Glomerular visceral epithelial cell (primary cell): ENCODE measurements at regions not wholly inside any gene's neighbourhood (a gene's known extent, or its start where the extent isn't known, plus 50 kb on each side); places are given as distances from the start of the nearest gene placed in this dataset.

ENCODE experiments used
- DNase-seq: peaks from one replicate; pipeline ENCODE4 v3.0.0-alpha.2; 2016; ENCODE audit errors: extremely low spot score

DNA sequence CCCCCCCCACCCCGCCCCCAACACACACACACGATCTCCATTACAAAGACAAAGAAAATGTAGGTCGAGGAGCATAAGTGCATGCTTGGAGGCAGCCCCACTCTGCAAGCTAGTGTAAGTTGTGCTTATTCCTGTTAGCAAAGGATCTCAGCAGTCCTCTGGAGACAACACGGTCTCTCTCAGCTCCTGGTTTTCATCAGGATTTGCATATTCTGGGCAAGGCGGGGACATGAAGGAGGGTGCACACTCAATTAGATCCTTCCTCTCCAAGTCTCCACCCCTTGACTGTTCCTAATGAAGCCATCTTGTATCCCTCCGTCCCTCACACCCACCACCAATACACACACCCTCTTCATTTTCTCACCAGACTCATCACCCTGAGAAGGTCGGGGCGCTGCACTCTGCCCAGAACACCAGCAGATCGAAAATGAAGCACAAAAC lies 63.8 kb downstream of the MRPL46 start:
- DNase-seq, result no peak

DNA sequence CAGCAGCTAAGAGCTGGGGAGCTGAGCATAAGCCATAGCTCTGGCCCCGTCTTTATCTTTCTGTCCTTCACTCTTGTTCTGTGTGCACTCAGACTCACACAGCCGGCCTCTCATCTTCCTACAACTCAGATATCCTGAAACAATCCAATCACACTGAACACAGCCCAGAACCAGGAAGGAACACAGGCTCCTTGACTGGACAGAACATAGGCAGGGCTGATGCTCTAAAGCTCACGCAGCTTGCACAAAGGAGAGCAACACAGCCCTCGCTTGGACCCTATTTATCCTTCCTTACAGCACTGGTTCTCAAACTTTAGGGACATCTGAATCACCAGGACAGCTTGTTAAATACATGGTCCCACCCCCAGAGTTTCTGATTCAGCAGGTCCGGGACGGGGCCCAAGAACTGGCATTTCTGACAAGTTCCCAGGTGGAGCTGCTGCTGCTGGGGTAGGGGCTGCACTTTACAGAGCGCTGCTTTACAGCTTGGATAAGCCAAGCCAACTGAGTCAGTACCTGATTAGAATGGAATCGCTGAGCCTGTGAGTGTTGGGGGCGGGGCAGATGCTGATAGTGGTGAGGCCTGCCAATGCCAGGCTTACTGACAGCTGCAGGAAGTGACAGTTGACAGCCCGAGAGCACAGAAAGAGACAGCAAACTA lies 65.1 kb downstream of the MRPL46 start:
- DNase-seq, result no peak

DNA sequence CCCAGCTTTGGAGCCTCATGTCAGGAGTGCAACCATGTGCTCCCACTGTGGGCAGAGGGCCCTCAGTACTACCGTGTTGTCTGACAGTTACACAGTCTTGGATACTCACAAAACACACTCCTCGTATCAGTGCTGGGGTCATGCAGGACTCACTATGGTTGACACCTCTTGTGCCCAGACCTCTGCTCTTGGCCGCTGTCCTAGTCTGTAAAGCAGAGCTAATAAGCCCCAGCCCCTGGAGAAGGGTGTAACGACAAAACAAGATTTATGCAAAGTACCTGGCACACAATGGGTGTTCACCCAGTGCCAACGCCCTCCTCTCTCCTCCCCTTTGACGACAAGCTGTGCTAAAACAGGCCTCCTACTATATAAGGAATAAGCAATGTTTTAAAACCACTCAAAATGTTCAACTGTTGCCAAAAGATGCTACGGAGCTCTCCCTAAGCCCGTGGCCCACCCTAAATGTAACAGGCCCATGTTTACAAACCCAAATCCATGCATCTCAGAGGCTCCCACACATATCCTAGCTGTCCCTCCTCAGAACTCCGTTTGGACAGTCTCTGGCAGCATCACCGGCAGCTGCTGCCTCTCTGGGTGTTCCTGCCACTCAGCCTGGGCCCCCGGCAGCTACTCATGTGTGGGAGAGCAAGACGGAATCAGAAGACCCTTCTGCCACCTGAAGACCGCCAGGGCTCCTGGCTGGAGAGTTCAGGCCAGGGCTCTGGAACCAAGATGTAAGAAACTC lies 65.8 kb downstream of the MRPL46 start:
- DNase-seq, result no peak

DNA sequence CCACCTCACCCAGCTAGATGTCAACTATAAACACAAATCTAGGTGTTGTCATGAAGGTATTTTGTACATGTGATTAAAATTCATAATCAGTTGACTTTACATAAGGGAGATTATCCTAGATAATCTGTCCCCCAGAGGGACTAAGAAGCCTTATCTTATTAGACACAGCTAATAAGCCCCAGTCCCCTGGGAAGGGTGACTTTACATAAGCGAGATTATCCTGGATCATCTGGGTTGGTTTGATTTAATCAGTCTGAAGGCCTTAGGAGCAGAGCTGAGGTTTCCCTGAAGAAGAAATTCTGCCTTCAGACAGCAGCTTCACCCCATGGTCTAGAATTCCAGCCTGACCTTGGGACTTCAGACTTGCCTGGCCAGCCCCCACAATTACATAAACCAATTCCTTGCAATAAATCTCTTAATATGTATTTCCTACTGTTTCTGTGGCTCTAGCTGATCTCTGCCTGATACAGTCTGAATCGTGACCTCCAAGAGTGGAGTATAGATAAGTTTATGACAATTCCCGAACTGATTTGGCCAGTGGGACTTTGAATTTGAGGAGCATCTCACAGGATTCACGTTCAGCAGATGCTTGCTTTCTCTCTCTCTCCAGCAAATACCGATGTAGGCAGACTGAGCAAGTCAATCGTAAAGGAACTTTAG lies 66.5 kb downstream of the MRPL46 start:
- DNase-seq, result no peak

DNA sequence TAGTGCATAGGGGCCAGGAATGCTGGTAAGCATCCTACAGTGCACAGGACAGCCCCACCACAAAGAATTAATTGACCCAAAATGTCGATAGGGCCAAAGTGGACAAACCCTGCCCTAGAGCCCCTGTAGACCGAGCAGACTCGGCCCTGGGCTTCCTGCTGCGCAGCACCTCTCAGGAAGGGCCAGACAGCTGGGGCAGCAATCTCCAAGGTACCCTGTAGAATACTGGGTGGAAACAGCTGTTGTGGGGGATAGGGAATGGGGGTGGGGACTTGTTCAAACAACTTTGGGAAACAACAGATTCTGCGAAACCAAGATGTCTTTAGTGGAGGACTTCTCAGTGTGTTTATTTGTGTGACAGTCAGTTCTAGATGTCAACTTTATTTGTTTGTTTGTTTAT lies 67.1 kb downstream of the MRPL46 start:
- no peak for DNase-seq

DNA sequence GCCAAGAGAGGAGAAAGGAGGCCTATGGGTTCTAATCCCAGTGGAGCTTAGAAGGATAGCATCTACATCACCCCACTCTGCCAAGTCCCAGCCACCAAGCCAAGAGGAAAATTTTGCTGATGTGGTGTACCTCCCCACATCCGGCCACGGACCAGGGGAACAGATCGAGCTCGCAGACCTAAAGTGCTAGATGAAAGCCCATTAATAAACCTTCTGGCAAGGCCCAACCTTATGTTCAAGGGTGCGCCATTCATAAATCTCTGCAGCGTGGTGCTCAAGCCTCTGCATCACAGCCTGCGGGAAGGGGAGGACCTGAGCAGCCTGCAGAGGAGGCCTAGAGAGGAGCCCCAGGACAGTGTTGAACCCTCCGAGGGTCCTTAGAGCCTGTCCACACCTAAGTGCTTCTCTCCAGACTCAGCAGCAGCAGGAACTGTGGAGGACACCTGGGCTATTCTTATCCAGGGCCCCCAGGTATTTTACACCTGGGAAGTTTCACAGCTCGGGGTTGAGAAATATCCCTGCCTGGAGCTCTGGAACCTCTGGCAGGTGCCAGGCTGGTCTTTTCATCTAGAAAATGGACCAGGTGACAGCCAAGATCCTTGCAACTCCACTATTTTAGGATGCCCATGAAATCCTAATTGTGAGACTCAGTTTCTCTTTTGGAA lies 68.0 kb downstream of the MRPL46 start:
- no peak for DNase-seq

DNA sequence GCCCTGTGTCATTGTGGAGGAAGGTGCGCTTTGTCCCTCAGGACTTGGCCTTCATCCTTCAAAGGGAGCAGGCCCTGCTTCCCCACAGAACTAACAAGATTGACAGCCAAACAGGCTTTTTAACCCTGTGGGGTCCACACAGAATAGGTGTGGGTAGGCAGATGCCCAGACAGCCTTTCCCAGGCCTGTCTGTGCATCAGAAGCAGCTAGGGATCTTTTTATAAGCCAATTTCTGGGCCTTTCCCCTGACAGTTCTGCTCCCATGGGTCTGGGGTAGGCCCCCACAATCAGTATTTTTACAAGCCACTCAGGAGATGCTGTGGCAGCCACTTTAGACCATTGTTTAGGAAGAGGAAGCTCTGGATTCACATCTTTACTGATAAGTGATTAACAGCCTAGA lies 69.2 kb downstream of the MRPL46 start:
- DNase-seq, result no peak

DNA sequence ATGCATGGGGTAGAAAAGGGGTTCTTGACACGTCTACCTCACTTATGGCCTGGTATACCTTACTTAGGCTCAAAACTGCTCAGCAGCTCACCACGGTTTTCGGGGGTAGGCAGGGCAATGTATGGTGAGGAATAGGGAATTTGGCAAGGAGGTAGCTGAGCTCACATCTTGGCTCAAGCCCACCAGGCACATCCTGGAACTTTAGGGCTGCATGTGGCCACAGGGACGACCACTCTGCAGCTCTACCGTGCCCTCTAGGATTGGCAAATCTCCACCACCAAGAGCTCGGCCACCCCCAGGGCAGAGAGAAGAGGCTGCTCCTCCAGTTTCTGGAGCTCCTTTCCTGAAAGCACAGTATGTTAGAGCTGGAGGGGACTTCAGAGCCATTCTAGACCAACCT lies 69.7 kb downstream of the MRPL46 start:
- no peak for DNase-seq

DNA sequence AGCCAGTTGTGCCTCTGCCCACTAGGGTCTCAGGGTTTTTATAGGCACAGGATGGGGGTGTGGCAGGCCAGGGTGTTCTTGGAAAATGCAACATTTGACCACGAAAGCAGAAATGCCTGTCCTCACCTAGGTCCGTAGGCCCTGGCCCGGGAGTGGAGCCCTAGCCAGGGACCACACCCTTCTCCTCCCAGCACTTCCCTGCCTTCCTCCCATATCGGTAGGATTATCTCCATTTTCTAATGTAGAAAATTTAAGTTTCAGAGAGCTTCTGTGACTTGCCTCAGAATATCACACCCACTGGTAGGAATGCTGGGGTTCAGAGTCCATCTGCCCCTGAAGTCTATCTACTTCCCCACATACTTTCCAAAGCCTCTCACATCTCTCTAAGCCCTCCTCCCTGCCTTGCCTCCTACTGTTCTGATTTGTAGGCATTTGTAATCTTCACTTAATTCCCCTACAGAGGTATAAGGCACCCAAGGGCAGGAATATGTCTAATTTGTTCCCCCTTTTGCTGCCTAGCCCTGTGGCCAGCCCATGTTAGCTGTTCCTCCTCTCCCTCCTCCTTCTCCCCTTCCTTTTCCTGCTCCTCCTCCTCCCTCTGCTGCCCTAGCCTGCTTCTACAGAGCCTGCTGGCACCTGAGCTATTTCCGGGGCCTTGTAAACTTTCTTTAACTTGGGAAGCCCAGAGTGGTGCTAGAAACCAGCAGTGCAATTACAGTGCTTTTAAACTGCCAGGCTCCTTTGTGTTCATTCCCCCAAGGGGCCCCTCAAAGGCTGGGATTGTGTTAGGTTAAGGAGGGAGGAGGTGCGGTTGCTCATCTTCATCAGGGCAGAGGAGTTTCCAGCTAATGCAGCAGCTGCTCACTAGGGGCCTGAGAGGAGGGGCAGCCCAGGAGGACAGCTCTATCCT lies 71.1 kb downstream of the MRPL46 start:
- DNase-seq, result no peak

DNA sequence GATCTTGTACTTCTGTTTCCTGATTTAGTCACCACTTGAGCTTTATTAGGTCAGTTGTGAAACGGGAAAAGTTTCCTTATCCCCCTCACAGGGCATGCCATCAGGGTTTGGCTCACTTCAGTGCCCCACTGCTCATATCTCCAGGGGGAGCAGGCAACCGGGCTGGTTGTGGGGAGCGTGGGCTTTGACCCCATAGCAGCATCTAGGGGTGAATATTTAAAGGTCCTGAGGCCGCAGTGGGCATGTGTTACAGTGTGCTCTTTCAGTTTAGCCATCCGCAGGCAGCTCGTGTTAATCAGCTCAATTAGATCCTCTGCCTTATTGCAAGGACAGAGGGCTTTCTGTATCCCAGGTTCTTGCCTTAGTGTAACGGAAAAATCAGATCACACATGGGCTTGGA lies 71.9 kb downstream of the MRPL46 start:
- no peak for DNase-seq

DNA sequence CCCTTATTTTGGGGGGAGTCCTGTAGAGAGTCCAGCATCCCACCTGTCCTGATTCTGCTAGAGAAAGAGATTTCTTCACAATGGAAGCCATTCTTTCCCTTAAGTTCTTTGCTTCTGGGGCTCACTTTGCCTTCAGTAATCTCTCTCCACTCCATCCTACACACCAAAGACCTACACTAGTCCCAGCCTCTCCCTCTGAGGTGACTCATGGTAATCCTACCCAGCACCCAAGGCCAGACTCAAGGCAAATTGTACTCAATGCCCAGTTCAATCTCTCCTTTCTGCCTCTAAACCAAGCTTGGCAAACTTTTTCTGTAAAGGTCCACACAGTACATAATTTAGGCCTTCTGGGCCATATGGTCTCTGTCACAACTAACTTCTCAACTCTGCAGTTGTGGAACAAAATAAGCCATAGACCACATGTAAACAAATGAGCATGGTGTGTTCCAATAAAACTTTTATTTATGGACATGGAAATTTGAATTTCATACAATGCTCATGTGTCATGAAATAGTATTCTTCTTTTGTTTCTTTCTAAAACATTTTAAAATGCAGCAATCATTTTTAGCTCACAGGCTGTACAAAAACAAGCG lies 72.5 kb downstream of the MRPL46 start:
- DNase-seq, result no peak

DNA sequence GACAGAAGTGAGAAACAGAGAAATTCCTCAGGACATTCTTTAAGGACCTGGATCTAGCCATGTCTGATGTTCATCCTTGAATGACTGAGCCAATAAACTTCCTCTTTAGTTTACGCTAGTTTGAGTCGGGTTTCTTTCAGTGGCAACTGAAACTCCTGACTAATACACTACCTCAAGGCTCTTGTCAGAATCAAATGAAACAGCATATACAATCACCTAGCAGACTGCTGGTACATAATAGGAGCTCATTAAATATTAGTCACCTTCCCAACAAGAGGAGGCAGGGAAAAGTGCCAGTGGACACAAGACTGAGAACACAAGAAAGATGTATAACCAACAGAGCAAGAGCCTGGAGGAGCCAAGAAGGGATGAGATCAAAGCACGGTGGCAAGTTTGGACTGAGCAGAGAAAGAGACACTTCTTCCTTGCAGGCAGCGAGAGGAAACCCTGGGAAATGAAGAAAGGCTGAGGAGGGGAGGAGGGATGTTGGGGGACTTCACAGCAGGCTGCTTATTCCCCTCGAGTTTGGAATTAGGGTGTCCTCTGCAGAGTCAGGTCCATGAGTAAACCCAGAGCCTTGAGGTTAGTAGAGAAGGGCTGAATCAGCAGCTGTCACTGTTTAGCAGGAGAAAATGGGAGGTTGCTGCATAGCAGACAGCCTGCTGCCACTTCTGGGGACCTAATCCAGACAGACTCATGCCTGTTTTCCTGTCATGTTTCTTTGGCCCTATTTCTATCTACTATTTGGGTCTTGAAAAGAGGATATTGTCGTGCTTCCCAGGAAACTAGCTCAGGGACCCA lies 73.3 kb downstream of the MRPL46 start:
- peak; percentile 49 for DNase-seq

DNA sequence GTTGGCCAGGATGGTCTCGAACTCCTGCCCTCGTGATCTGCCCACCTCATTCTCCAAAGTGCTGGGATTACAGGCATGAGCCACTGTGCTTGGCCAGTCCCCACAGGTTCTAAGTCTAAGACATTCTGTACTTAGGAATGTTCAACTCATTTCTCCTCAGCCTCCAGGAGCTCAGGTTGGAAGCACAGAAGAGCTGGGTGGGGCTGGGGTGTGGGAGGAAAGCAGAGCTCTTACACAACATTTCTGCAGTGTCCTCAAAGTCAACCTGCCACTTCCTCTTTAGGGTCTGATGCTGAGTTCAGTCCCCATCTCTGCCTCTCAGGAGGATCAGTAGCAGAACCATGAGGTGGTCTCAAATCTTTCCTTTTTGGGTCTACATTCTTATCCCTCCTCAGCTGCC lies 75.5 kb downstream of the MRPL46 start:
- no peak for DNase-seq

DNA sequence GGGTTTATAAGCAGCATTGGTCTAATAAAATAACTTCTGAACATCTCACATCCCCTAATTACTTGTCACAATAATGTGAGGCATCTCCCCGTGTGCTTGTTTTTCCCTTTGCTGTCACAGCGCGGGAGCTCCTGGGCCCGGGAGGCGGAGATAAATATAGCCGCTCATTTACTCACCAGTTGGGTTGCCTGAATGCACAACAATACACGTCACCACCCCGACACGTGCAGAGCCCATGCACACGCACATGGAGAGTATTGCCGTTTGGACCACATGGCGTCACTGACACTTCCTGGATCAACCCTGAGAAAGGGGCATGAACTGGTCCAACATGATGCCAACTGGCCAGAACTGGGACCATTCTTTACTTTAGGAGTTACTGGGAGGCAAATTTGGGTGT lies 76.2 kb downstream of the MRPL46 start:
- DNase-seq, result no peak

DNA sequence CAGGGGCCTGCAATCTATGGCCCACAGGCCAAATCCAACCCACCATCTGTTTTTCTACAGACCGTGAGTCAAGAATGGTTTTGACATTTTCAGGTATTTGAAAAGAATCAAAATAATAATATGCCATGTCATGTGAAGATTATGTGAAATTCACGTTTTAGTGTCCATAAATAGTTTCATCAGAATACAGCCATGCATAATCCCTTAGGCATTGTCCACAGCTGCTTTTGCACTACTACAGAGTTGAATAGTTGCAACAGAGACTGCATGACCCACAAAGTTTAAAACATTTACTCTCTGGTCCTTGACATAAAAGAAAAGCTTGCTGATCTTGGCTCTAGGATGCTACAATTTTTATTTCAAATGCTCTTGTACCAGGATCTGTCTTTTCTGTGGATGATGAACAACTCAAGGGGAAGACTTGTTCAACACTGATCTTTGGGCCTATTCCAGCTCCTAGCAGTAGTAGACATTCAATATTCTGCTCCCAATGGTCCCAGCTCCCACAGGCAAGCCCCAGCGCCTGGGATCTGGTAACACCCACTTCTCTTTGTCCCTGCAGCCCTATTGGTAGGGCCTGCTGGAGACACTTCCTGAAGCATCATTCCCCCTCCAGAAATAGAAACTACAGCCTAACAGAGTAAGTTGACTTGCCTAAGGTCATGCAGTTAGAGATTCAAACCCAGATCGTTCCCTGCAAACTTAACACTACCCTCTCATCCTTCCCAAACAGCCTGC lies 76.9 kb downstream of the MRPL46 start:
- no peak for DNase-seq

DNA sequence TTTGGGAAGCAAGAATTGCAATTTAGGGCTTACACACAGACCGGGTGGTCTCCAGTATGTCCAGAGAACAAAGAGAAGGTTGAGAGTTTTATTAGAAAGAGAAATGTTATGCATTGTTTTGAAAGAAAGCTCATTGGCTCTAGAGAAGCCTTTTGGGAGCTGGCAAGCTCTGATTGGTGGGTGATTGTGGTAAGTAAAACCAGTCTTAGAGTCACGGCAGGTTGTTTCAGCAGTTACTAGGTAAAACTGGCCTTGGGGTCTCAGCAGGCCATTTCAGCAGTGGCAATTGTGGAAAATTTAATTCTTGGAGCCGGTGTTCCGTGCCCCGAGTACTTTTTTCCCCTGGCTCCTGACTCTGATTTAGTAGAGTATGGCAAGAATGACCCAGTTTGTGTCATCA lies 78.1 kb downstream of the MRPL46 start:
- DNase-seq, result no peak

DNA sequence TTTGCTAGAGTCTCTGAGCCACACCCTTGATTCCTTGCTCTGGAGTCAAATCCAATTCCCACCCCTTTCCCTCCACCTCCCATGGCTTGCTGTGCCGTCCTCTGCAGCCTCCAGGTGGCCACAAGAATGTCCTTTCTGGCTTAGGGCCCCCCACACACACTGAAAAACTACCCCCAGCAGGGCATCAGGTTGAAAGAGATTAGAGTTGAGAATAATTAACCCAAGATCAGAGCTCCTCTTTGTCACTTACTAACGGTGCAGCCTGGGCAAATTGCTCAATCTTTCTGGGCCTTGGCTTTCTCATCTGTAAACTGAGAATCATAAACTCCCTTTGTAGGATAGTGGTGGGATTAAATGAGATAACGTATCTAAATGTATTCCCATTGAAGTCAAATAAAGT lies 78.5 kb downstream of the MRPL46 start:
- peak; percentile 93 for DNase-seq

DNA sequence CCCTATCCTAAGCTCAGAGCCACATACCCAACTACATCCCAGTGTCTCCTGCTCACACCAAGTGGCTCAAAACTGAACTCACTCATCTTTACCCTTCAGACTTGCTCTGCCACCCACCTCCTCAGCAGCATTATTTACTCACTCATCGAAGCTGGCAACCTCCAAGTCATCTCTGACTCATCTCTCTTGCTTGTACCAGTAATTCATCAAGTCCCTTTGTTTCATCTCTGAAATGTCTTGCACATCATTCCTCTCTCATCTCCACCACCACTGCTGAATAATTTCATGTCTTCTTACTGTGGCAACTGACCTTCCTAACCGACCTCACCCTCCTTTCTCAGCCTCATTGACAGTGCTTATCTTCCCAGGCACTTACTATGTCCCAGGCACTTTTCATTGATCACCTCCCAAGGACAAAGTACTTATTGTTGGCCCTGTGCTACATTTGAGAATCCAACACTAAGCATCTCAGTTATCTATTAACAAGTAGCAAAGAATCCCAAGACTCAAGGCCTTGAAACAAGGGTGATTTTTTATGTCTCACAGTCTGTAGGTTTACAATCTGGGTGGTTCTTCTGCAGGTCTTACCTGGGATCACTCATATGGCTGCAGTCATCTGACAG lies 82.0 kb downstream of the MRPL46 start:
- peak; percentile 75 for DNase-seq

DNA sequence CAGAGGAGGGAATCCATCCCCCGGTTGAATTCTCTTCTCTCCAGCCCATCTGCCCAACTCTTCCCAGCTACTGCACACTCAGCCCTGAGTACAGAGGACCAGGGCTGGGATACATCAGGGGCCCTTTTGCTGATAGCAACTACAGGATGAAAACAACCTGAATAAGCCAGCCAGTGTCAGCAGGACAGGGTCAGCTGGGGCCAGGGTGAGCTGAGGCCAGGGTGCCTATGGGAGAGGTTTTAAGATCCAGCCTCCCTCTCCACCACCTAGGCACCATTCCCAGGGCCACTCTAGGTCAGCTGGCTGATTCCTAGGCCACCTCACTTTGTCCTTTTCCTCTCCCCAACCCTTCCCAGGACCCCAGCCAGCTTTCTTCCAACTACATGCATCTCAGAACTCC lies 83.8 kb downstream of the MRPL46 start:
- no peak for DNase-seq
